Suprapubic skin (tissue), 4 donors: ENCODE measurements at regions not wholly inside any gene's neighbourhood (a gene's known extent, or its start where the extent isn't known, plus 50 kb on each side); places are given as distances from the start of the nearest gene placed in this dataset.

ENCODE experiments used
- EP300 ChIP-seq: sonication (generic); formaldehyde crosslinking; IDR thresholded peaks from one replicate; pipeline ENCODE4 v1.6.1; 2017; ENCODE audit warnings: antibody characterized with exemption
- POLR2AphosphoS5 ChIP-seq, 3 donors: sonication (generic); formaldehyde crosslinking; IDR thresholded peaks; one replicate each; pipeline ENCODE4 v1.6.1; 2017; ENCODE audit warnings: antibody characterized with exemption in 3 of 3
- TF ChIP-seq, protein P1 (sequence below), 2 donors: fragments of 200-600 bp in 1 of 2; fragments of 450-650 bp in 1 of 2; sonication (generic) in 1 of 2; IDR thresholded peaks; one replicate each; pipeline ENCODE4 v1.5.1; 2016 to 2019; ENCODE audit warnings: antibody characterized with exemption in 2 of 2, mild to moderate bottlenecking in 1 of 2, moderate library complexity in 1 of 2

DNA sequence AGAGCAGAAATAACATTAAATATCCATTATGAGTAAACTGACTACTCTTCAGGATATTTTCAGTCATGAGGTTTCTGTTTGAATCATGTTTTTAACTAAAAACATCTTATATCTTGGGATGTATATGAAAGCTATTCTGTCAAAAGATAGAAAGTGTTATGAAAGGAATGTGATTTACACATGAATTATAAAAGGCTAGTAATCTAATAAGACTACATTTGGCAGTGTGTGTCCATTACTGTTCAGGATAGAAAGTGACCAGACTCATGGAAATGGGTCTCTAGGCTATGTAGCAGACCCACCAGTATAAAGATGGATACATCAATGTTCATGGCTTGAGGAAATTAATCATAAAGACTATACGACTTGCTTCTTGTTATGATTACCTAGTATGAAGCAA is 1328.2 kb upstream of the NUDT12 start:
- no peak for TF ChIP-seq POLR2AphosphoS5 (IDR thresholded peaks at IDR 0.05)
- TF ChIP-seq, protein P1, sequence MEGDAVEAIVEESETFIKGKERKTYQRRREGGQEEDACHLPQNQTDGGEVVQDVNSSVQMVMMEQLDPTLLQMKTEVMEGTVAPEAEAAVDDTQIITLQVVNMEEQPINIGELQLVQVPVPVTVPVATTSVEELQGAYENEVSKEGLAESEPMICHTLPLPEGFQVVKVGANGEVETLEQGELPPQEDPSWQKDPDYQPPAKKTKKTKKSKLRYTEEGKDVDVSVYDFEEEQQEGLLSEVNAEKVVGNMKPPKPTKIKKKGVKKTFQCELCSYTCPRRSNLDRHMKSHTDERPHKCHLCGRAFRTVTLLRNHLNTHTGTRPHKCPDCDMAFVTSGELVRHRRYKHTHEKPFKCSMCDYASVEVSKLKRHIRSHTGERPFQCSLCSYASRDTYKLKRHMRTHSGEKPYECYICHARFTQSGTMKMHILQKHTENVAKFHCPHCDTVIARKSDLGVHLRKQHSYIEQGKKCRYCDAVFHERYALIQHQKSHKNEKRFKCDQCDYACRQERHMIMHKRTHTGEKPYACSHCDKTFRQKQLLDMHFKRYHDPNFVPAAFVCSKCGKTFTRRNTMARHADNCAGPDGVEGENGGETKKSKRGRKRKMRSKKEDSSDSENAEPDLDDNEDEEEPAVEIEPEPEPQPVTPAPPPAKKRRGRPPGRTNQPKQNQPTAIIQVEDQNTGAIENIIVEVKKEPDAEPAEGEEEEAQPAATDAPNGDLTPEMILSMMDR (IDR thresholded peaks at IDR 0.05): no peak
- no peak for TF ChIP-seq EP300
